Type B pancreatic cell (in vitro differentiated cells): ENCODE measurements at regions not wholly inside any gene's neighbourhood (a gene's known extent, or its start where the extent isn't known, plus 50 kb on each side); places are given as distances from the start of the nearest gene placed in this dataset.

Source experiments
- DNase-seq: peaks from one replicate; pipeline ENCODE4 v3.0.0; 2021; ENCODE audit warnings: mixed read lengths; ENCODE audit not compliant: unreplicated experiment; ENCODE audit errors: extremely low spot score
- H3K27ac Mint-ChIP-seq: 2 replicates; pipeline ENCODE4 v1.8.0; 2021; ENCODE audit warnings: mild to moderate bottlenecking, mixed read lengths
- H3K27me3 Mint-ChIP-seq: 2 replicates; pipeline ENCODE4 v1.8.0; 2021; ENCODE audit warnings: mixed read lengths
- H3K36me3 Mint-ChIP-seq: 2 replicates; pipeline ENCODE4 v1.8.0; 2021; ENCODE audit warnings: mixed read lengths
- H3K4me1 Mint-ChIP-seq: one replicate; pipeline ENCODE4 v1.8.0; 2021; ENCODE audit warnings: mixed read lengths; ENCODE audit not compliant: unreplicated experiment
- H3K4me3 Mint-ChIP-seq: 2 replicates; pipeline ENCODE4 v1.8.0; 2021; ENCODE audit warnings: mild to moderate bottlenecking, mixed read lengths
- H3K9me3 Mint-ChIP-seq: 2 replicates; pipeline ENCODE4 v1.8.0; 2021; ENCODE audit warnings: mixed read lengths
- CTCF ChIP-seq: fragments of 200-600 bp; sonication (generic); conservative IDR thresholded peaks from 2 replicates; pipeline ENCODE4 v1.5.0; 2021; ENCODE audit warnings: antibody characterized with exemption, mild to moderate bottlenecking

GRCh38 chr5:56581426-56581825 is 233.9 kb upstream of the MAP3K1 start:
- no peak for DNase-seq
- Mint-ChIP-seq H3K27ac (no peak overlapping the region), H3K9me3 (no peaks in the 10 kb centered on the region), H3K4me1 (peaks cover 13% of the 10 kb centered on the region), H3K4me3 (no peak overlapping the region), H3K36me3 (no peaks in the 10 kb centered on the region), H3K27me3 (no peaks in the 10 kb centered on the region)
- no peak for TF ChIP-seq CTCF

- H3K4me1 Mint-ChIP-seq: peaks cover 7% of the 10 kb centered on the region
- no peaks in the 10 kb centered on the region for H3K36me3 Mint-ChIP-seq
- no peak overlapping the region for H3K27ac Mint-ChIP-seq
- H3K9me3 Mint-ChIP-seq: no peaks in the 10 kb centered on the region
- TF ChIP-seq CTCF: no peak
- no peak for DNase-seq
- no peaks in the 10 kb centered on the region for H3K27me3 Mint-ChIP-seq
- no peak overlapping the region for H3K4me3 Mint-ChIP-seq
These were observed 234.5 kb upstream of the MAP3K1 start for GRCh38 chr5:56580864-56581263.

GRCh38 chr5:56575821-56576220 is 239.5 kb upstream of the MAP3K1 start:
- Mint-ChIP-seq H3K4me3 (no peak overlapping the region), H3K27me3 (no peaks in the 10 kb centered on the region), H3K36me3 (no peaks in the 10 kb centered on the region), H3K9me3 (no peaks in the 10 kb centered on the region), H3K4me1 (no peaks in the 10 kb centered on the region), H3K27ac (no peak overlapping the region)
- no peak for DNase-seq
- TF ChIP-seq CTCF: no peak

- DNase-seq: no peak
- no peak for TF ChIP-seq CTCF
- no peak overlapping the region for H3K4me3 Mint-ChIP-seq
- H3K4me1 Mint-ChIP-seq: peaks cover 3% of the 10 kb centered on the region
- H3K27ac Mint-ChIP-seq: no peak overlapping the region
- no peaks in the 10 kb centered on the region for H3K27me3 Mint-ChIP-seq
- no peaks in the 10 kb centered on the region for H3K9me3 Mint-ChIP-seq
- no peaks in the 10 kb centered on the region for H3K36me3 Mint-ChIP-seq
These were observed 240.6 kb upstream of the MAP3K1 start for GRCh38 chr5:56574778-56575177.

GRCh38 chr5:56569566-56569965 is 245.8 kb upstream of the MAP3K1 start:
- Mint-ChIP-seq H3K27me3 (no peaks in the 10 kb centered on the region), H3K9me3 (peaks cover 5% of the 10 kb centered on the region), H3K4me3 (no peak overlapping the region), H3K36me3 (no peaks in the 10 kb centered on the region), H3K27ac (no peak overlapping the region), H3K4me1 (peaks cover 24% of the 10 kb centered on the region)
- no peak for DNase-seq
- no peak for TF ChIP-seq CTCF

GRCh38 chr5:56569076-56569475 is 246.3 kb upstream of the MAP3K1 start:
- no peaks in the 10 kb centered on the region for H3K36me3 Mint-ChIP-seq
- DNase-seq: no peak
- H3K27me3 Mint-ChIP-seq: no peaks in the 10 kb centered on the region
- peaks cover 24% of the 10 kb centered on the region for H3K4me1 Mint-ChIP-seq
- H3K27ac Mint-ChIP-seq: no peak overlapping the region
- H3K4me3 Mint-ChIP-seq: no peak overlapping the region
- no peak for TF ChIP-seq CTCF
- H3K9me3 Mint-ChIP-seq: peaks cover 5% of the 10 kb centered on the region
